OCI-LY7 (cell line): ENCODE measurements at regions not wholly inside any gene's neighbourhood (a gene's known extent, or its start where the extent isn't known, plus 50 kb on each side); places are given as distances from the start of the nearest gene placed in this dataset.

Experiments used
- BruUV-seq: library from RNA; stranded (reverse); fragments of 400-500 nt; replicated peaks from 2 replicates; lab custom pipeline; 2021; lab: Mats Ljungman, UMichigan
- CTCF ChIA-PET: fragments of 300-600 bp; sonication (Branson Sonifier 250); formaldehyde crosslinking; loops from one replicate; lab custom pipeline; 2022; ENCODE audit warnings: antibody characterized with exemption; ENCODE audit not compliant: unreplicated experiment; lab: Charles Lee
- POLR2A ChIA-PET: fragments of 300-600 bp; sonication (Branson Sonifier 250); formaldehyde crosslinking; loops from one replicate; lab custom pipeline; 2022; ENCODE audit warnings: antibody characterized with exemption; lab: Charles Lee
- DNase-seq: peaks from one replicate; pipeline ENCODE4 v3.0.0-alpha.2; 2015; ENCODE audit warnings: low spot score
- H2AFZ ChIP-seq: fragments of 200-600 bp; sonication (generic), shearing (Covaris generic); 2 replicates; pipeline ENCODE4 v1.6.1; 2014; ENCODE audit warnings: mild to moderate bottlenecking, antibody characterized with exemption, low read length, moderate library complexity
- H3K27ac ChIP-seq: fragments of 200-600 bp; sonication (generic); 2 replicates; pipeline ENCODE4 v1.5.1; 2014; ENCODE audit warnings: mixed run types, low read depth, mild to moderate bottlenecking, moderate library complexity, low read length, inconsistent platforms; ENCODE audit not compliant: poor library complexity, severe bottlenecking
- H3K36me3 ChIP-seq: fragments of 200-600 bp; sonication (generic); 2 replicates; pipeline ENCODE4 v1.6.1; 2014; ENCODE audit warnings: mild to moderate bottlenecking, antibody characterized with exemption, low read length, moderate library complexity, mixed read lengths; ENCODE audit not compliant: insufficient read depth
- H3K4me1 ChIP-seq: fragments of 200-600 bp; sonication (generic); 2 replicates; pipeline ENCODE4 v1.5.1; 2014; ENCODE audit warnings: mild to moderate bottlenecking, low read length; ENCODE audit not compliant: insufficient read depth, poor library complexity, severe bottlenecking
- H3K4me2 ChIP-seq: fragments of 200-600 bp; sonication (generic); 2 replicates; pipeline ENCODE4 v1.6.1; 2014; ENCODE audit warnings: mild to moderate bottlenecking, low read length
- H3K4me3 ChIP-seq: fragments of 200-600 bp; sonication (generic); 2 replicates; pipeline ENCODE4 v1.5.1; 2014; ENCODE audit warnings: mild to moderate bottlenecking, low read depth, low read length; ENCODE audit not compliant: poor library complexity, severe bottlenecking
- H3K79me2 ChIP-seq: fragments of 200-600 bp; sonication (generic); 2 replicates; pipeline ENCODE4 v1.6.1; 2016; ENCODE audit warnings: low read depth, mild to moderate bottlenecking, low read length, moderate library complexity, mixed read lengths; ENCODE audit not compliant: insufficient read depth
- H3K9me2 ChIP-seq: fragments of 200-600 bp; sonication (generic); 2 replicates; pipeline ENCODE4 v1.6.1; 2016; ENCODE audit warnings: mild to moderate bottlenecking, low read length, mixed read lengths; ENCODE audit not compliant: insufficient read depth
- H3K9me3 ChIP-seq: fragments of 200-600 bp; sonication (generic); 2 replicates; pipeline ENCODE4 v1.6.1; 2014; ENCODE audit warnings: mild to moderate bottlenecking, mixed run types, low read length, mixed read lengths
- H4K20me1 ChIP-seq: fragments of 200-600 bp; sonication (generic); 2 replicates; pipeline ENCODE4 v1.6.1; 2014; ENCODE audit warnings: mild to moderate bottlenecking, antibody characterized with exemption, low read length, moderate library complexity, mixed read lengths; ENCODE audit not compliant: insufficient read depth
- EZH2phosphoT487 ChIP-seq: fragments of 200-600 bp; sonication (generic); IDR thresholded peaks from 2 replicates; pipeline ENCODE4 v1.6.1; 2018; ENCODE audit warnings: low read depth, borderline replicate concordance, mild to moderate bottlenecking, mixed run types, antibody characterized with exemption, low read length, moderate library complexity, mixed read lengths
- intact Hi-C: fragments of 100-400 bp; cut with micrococcal nuclease; formaldehyde crosslinking; loops from one replicate; pipeline ENCODE4 v1.10.0; 2022; ENCODE audit not compliant: unreplicated experiment
- TF ChIP-seq, protein P1 (sequence below): fragments of 200-600 bp; sonication (generic); conservative IDR thresholded peaks from 2 replicates; pipeline ENCODE4 v1.5.1; 2014; ENCODE audit warnings: mild to moderate bottlenecking, antibody characterized with exemption, low read length, moderate library complexity, mixed read lengths

DNA sequence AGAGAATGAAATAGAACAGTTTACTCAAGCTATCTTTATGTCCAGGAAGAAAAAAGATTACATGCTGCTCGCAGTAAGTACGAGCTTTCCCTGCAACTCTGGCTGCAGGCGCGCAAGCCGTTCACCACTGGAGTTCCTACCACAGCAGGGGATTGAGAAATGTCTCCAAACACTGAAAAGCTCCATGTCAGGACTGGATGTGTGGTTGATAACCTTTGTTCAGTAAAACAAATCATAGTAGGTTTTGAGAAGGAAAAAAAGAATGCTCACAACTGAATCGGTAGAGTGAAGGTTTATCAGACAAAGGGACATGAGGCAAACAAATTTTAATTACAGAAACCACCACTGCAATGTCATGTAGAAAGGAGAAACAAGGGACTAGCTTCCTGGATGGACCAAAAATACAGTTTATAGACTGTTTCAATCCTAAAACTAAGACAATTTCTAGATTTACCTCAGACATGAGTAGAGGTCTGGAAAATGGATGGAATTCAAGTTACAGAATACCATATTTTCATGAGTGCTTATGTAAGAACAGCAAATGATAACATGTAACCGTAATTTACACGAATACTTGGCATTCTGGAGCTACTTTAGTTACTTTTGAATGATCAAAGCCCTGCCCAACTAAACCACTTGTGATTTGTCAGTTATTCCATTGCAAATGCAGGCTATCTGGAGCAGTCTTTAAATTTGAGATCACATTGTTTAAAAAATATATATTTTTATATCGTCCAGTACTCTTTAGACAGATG lies 471.1 kb downstream of the SHQ1 start:
- no peak for TF ChIP-seq EZH2phosphoT487
- TF ChIP-seq, protein P1, sequence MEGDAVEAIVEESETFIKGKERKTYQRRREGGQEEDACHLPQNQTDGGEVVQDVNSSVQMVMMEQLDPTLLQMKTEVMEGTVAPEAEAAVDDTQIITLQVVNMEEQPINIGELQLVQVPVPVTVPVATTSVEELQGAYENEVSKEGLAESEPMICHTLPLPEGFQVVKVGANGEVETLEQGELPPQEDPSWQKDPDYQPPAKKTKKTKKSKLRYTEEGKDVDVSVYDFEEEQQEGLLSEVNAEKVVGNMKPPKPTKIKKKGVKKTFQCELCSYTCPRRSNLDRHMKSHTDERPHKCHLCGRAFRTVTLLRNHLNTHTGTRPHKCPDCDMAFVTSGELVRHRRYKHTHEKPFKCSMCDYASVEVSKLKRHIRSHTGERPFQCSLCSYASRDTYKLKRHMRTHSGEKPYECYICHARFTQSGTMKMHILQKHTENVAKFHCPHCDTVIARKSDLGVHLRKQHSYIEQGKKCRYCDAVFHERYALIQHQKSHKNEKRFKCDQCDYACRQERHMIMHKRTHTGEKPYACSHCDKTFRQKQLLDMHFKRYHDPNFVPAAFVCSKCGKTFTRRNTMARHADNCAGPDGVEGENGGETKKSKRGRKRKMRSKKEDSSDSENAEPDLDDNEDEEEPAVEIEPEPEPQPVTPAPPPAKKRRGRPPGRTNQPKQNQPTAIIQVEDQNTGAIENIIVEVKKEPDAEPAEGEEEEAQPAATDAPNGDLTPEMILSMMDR = no peak
- no peak overlapping the region for H3K27ac ChIP-seq
- H2AFZ ChIP-seq = no peak overlapping the region
- ChIA-PET POLR2A (interaction anchor here (1.5 kb wide), 1 partner anchor 17 kb away, joined by 5 read pairs; no protein-coding TSS in a partner anchor), CTCF (interaction anchor here (0.5 kb wide), 1 partner anchor 70 kb away, joined by 3 read pairs; no protein-coding TSS in a partner anchor)
- no peak overlapping the region for H3K4me3 ChIP-seq
- intact Hi-C loops = no loop called here
- no peaks in the 10 kb centered on the region for H3K9me2 ChIP-seq
- H3K4me2 ChIP-seq = no peak overlapping the region
- no TSS peak for BruUV-seq
- no peak for DNase-seq
- H3K79me2 ChIP-seq = peaks cover 6% of the 10 kb centered on the region; the same call in 1 of the 2 replicates
- no peaks in the 10 kb centered on the region for H3K9me3 ChIP-seq
- H3K4me1 ChIP-seq = no peaks in the 10 kb centered on the region
- 0 out of 2 replicates have a peak, but pooled peaks cover 12% of the 10 kb centered on the region for H4K20me1 ChIP-seq
- H3K36me3 ChIP-seq = peaks cover 18% of the 10 kb centered on the region; the same call in 1 of the 2 replicates

DNA sequence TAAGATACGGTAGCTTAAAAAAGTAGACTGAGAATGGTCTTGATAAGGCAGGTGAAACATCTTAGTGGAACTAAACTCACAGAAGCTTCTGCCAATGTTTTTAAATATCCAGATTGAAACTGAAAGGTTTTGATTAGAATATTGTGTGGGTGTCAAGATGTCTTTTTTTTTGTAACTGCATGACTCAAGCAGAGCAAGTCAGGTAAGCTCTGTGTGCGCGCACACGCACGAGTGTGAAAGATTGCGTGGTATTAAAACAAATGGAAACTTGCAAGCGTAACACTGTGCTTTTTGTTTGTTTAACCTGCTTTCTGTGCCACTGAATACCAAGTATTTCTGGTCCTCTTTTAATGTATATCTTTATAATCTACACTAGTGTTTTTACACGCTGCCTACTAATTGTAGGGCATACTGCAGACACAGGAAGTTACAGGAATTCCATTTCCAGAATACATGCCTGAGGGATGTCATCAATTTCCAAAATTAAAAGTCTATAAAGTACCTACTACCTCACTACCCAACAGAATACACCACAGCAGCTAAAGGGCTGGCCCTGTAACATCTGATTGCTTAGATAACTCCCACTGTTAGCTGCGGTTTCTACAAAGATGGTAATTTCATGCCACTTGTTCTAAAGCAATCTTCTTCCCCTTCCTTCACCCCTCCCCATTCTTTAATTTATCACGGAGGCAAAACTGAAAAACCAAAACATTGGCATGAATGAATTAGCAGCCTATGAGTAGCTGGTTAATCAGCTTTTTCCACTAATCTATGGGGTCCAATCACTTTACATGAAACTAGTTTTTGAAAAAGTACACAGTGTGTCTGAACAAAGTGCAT lies 472.8 kb downstream of the SHQ1 start:
- Histone ChIP-seq H3K4me1 (no peaks in the 10 kb centered on the region), H3K9me2 (no peaks in the 10 kb centered on the region), H3K27ac (no peak overlapping the region), H3K36me3 (peaks cover 18% of the 10 kb centered on the region; the same call in 1 of the 2 replicates), H4K20me1 (0 out of 2 replicates have a peak, but pooled peaks cover 6% of the 10 kb centered on the region), H3K79me2 (no peaks in the 10 kb centered on the region), H3K4me2 (no peak overlapping the region), H3K4me3 (no peak overlapping the region), H2AFZ (no peak overlapping the region), H3K9me3 (no peaks in the 10 kb centered on the region)
- ChIA-PET CTCF (no interaction called here), POLR2A (interaction anchor here (0.6 to 2.0 kb wide), 5 partner anchors 9 to 391 kb away, joined by 3 to 7 read pairs (median 5); no protein-coding TSS in a partner anchor)
- intact Hi-C loops = no loop called here
- TF ChIP-seq, protein P1 = no peak
- TF ChIP-seq EZH2phosphoT487 = no peak
- TSS peak; percentile 46 for BruUV-seq
- DNase-seq = no peak
